Colon (tissue), 2 donors: ENCODE measurements at regions not wholly inside any gene's neighbourhood (a gene's known extent, or its start where the extent isn't known, plus 50 kb on each side); places are given as distances from the start of the nearest gene placed in this dataset.

Experiments
- FAIRE-seq: peaks from 2 replicates; lab custom pipeline; 2012; peaks lifted over from hg19 to GRCh38; lab: Jason Lieb, UNC
- donor health status: control.
- donor health status: control.

GRCh38 chr1:222288053-222288452 is 259.9 kb downstream of the HHIPL2 start:
- no peak for FAIRE-seq

- FAIRE-seq, result no peak
Measured at GRCh38 chr1:222286011-222286410, 261.9 kb downstream of the HHIPL2 start.

GRCh38 chr1:222285526-222285925 is 262.4 kb downstream of the HHIPL2 start:
- FAIRE-seq, result no peak

DNA sequence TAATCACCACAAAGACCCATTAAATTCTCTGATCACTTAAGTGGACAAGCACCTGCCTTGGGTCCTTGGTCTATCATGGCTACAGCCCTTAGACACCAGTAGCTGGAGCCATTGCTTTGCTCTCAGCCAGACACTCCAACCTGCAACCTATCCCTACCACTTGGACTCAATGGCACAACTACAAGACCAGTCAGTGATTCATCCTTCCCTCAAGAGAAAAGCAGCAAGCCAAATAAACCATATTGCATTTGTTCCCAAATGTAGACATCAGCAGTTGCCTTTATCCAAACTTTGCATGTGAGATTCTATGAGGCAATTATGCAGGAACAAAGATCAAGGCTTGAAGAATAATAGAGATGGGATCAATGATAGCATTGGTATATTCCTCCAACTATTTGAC is 263.4 kb downstream of the HHIPL2 start:
- FAIRE-seq, result no peak

DNA sequence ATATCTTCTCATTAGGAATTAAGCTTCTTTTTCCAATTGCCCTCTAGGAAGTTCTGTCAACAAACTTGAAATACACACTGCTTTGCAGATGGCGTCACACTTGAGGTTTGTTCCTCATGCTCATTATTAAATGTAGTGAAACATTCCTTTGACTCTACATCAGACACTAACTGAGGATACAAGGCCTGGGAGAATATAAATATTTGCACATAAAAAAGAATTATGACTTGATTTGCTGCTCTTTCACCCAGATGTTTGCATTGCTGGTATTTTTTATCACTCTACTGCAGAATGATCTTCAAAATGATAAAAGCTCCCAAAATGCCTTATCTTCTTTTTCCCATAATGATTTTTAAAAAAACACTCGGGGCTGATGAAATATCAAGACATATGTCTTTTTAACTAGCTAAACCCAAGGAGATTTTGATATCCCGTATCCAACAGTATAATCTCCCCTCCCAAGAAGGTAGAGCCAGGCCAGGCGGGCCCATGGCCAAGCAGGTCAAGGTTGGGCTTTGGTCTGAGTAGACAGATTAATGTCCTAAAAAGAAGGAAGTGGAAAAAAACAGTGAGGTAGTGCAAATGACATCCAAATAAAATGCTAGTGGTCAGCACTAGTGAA is 264.6 kb downstream of the HHIPL2 start:
- FAIRE-seq, result no peak

DNA sequence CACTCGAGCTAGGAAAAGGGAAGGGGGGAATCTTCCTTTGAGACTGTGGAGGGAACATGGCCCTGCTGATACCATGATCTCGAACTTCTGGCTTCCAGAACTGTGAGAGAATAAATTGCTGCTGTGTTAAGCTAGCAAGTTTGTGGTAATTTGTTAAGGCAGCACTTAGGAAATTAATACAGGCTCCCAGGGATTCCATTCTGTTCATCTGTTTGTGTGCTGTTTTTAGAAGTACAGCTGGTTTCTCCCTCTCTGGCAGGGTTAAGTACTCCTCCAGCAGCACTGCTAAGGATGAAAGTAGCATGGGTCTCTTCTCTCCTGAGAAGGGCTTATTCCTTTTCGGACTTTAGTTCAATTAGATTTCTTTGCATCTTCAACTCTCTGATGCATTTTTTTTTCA is 268.3 kb downstream of the HHIPL2 start:
- FAIRE-seq, result no peak

DNA sequence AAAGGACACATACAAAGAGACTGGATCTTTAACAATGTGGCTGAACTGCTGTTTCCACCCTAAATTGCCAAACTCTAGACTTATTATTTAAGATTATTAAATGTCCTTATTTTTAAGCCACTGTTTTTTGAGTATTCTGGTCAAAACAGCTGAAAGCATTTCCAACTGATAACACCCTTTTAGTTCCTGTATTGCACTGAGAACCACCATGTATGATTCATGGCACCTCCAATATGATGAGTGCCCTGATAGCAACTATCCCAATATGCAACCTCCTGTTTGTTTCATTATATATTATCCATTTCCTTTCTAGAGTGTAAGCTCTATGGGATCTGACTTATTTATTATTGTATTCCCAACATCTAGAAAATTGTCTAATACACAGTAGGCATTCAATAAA is 269.4 kb downstream of the HHIPL2 start:
- no peak for FAIRE-seq

- no peak for FAIRE-seq
Measured at GRCh38 chr1:222275729-222276465, 272.0 kb downstream of the HHIPL2 start.

- FAIRE-seq, result no peak
Measured at GRCh38 chr1:222275001-222275728, 272.7 kb downstream of the HHIPL2 start.

DNA sequence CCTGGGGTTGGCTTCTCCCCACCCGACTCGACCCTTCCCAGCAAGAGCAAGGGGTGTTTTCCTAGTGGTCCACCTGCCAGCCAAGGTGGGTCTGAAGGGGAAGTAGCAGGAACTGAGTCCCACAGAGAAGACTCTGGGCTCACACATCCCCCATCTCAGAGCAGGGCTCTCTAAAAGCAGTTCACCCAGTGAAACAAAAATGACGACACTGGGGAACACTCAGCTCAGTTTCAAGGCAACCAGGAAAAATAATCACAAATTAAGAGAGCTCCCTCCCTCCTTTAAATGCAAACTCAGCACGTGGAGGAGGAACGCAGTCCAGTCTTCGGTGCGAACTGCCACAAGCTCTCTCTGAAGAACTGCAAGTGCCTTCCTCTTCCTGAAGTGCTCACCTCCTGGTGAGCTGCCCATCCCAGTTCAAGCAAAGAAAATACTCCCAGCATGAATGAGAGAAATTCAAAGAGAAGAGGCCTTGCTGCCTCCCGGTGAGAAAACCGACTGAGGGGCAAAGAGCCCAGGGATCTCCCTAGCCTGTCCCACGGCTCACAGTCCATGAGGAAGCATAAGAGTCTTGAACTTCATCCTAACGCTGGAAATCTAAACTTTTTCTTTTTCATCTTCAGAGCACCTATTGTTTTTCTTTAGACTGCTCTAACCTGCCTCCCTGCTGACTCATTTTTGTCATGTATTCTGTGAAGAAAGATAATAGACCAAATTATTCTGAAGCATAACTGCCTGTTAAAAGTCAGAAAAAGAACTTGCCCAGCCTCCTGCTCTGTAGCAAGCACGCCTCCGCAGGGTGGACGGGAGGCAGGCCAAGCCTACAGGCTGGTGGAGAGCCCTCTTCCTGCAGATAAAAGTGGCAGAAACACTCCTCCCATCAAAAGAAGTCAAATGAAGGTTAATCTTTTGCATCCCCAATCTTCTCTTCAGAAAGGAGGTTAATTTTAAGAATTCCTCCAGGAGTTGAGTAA is 281.4 kb downstream of the HHIPL2 start:
- no peak for FAIRE-seq

- no peak for FAIRE-seq
Measured at GRCh38 chr1:222263791-222264190, 284.1 kb downstream of the HHIPL2 start.

DNA sequence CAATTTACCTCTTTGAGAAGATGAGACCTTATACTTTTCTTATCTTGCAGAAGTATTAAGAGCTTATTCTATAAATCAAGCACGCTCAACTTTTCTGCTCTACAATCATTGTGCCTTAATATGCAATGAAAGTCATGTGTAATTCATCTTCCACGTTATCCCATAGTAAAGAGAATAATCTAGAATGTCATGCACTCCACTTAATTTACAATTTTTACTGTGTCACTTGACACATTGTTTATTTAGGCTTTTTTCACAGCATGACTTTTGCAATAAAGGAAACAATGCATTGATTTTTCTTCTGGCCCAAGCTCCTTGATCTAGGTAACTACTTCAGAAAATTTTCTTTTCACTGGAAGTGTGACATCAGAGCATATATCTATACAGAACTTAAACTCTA is 290.9 kb downstream of the HHIPL2 start:
- FAIRE-seq, result no peak

GRCh38 chr1:222256058-222256457 is 291.8 kb downstream of the HHIPL2 start:
- no peak for FAIRE-seq

DNA sequence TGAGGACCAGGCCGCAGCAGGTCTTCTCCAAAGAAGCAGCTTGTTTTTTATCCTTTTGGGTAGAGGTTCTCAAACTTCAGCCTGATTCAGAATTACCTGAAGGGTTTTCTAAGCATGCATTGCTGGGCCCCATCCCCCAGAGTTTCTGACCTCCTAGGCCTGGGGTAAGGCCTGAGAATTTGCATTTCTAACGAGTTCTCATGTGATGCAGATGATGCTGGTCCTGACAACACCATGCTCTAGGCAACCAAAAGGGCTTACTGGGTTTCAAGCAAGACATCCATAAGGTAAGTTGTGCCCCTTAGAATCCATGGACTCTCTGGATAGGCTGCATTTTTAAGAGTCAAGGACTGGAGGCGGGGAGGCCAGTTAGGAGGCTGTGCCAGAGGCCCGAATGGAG is 295.1 kb downstream of the HHIPL2 start:
- no peak for FAIRE-seq

DNA sequence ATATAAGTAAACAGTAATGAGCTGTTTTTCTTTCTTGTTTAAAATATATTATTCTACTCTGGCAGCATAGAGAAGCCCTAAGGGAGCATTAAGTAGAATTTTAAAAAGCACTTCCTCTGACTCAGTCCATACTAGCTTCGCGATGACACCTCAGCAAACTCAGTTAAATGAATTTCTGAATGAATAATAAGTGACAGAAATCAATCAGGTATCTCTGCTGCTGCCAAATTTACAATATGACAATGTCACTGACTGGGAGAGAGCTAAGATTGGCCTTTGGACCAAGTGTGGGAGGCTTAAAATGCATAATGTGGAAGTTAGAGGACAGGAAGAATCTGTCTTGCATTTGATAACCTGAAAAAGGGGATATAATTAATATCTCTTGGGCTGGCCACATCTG is 296.1 kb downstream of the HHIPL2 start:
- FAIRE-seq, result no peak

DNA sequence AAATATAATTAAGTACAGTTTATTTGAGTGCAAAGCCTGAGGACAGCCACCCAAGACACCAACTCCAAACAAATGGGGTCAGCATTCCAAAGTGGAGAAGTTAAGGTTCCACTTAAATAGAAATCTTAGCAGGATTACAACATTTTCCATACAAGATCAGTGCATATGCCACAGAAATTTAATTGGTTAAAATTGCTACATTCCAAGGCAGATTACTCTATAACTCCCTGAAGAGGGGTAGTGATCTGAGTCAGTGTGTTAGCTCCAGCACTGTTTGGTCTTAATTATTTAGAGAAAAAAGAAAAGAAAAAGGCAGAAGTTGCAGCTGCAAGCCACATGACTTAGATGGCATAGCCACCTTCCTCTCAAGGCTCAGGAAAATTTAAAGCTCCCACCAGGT is 297.5 kb downstream of the HHIPL2 start:
- FAIRE-seq, result no peak

GRCh38 chr1:222247811-222248310 is 300.0 kb downstream of the HHIPL2 start:
- no peak for FAIRE-seq

DNA sequence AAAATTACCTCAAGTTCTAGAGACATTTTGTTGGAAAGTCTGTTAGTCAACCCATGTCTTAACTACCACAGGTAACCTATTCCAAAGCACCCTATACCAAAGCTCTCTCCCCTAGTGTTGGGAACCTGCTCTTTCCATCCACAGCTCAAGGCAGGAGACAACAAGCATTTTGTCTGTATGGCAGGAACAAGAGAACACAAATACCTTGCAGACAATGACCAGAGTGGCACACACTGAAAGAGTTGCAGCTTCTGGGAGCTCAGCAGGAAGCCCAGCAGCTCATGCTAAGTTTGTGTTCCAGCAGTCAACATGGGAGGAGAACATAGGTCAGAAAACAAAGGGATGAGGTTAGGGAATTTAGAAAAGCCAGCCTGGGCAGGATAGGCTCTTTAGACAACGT is 300.8 kb downstream of the HHIPL2 start:
- no peak for FAIRE-seq

DNA sequence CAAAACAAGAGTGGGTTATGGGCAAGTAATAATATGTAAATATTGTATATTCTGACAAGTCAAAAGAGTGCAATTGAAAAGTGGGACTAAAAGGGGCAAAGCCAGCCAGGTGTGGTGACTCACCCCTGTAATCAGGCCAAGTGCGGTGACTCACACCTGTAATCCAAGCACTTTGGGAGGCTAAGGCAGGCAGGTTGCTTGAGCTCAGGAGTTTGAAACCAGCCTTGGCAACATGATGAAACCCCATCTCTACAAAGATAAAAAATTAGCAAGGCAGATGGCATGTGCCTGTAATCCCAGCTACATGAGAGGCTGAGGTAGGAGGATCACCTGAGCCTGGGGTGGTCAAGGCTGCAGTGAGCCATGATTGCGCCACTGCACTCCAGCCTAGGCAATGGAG is 304.0 kb downstream of the HHIPL2 start:
- no peak for FAIRE-seq

DNA sequence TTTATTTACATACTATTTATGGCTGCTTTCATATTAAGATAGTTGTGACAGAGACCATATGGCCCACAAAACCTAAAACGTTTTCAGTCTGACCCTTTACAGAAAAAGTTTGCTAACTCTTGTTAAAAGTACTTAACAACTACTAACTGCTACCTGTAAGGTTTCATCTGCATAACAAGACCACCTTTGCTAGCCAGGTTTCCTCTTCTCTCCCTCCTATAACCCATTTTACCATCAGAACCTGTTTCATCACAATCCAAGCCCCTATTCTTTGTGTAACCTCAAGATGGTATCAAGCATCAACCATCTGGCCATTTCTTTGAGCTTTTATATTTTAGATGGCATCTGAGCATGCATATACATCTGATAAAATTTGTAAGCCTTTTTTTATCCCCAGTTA is 305.4 kb downstream of the HHIPL2 start:
- no peak for FAIRE-seq

DNA sequence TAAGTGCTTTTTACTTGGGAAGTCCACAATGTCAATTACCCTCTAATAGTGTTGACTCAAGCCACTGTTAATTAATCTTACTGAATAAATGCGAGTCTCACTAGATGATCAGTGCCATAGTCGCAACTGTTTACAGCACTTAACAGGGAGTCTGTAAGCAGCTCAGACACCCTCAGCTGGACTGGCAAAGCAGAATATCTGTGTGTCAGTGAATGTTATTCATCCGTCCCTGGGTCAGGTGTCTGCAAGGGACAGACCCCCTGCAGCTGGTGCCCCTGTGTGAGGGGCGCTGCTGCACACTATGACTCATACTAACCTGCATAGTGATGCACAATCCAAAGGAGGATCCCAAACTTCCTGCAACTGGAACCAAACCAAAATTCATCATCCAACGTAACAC is 306.5 kb downstream of the HHIPL2 start:
- FAIRE-seq, result no peak
